ENCODE measurements at regions not wholly inside any gene's neighbourhood (a gene's known extent, or its start where the extent isn't known, plus 50 kb on each side); places are given as distances from the start of the nearest gene placed in this dataset.

- DNase-seq (ENCODE audit: low spot score): peak; percentile 56
Measured at GRCh38 chr9:27888661-27889295, 315.5 kb upstream of the C9orf72 start.

DNA sequence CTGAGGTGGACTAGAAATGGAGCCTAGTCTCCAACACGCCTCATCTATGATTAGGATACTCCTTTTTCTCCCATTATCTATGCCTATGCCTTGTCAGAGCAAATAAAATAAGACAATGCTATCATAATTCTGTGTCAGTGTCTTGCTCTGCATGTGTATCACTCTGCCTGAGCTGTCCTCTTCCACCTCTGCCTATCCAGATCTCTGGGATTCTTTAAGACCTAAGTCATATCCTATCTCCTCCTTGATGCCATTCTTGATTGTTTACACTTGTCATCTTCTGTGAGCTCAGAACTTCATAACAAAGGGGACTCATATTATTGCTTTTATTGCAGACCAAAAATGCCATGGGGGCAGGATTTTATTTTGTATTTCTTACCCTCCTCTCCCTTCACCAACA, 351.2 kb upstream of the C9orf72 start:
- peak; percentile 46 for DNase-seq (ENCODE audit: low spot score)

GRCh38 chr9:27925815-27926214, 352.5 kb upstream of the C9orf72 start:
- no peak for DNase-seq (ENCODE audit: low spot score)

DNA sequence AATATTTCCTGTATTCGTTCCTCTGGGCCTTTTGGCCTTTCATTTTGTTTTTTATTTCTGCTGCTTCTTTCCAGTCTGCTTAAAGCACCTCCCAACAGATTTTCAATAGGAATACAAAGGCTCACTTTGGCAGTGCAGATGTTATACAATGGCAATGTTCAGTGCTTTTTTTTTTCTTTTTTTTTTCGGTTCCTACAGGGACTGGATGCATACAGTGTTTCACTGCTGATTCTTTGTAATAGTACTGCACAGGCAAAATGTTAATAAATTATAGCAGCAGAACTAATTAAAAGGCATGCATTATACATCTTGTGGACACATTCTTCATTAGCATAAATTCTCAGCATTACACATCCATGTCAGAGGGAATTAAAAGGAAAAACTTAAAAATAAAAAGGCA, 356.6 kb upstream of the C9orf72 start:
- no peak for DNase-seq (ENCODE audit: low spot score)

GRCh38 chr9:27933210-27934025, 360.1 kb upstream of the C9orf72 start:
- peak; percentile 20 for DNase-seq (ENCODE audit: low spot score)

DNA sequence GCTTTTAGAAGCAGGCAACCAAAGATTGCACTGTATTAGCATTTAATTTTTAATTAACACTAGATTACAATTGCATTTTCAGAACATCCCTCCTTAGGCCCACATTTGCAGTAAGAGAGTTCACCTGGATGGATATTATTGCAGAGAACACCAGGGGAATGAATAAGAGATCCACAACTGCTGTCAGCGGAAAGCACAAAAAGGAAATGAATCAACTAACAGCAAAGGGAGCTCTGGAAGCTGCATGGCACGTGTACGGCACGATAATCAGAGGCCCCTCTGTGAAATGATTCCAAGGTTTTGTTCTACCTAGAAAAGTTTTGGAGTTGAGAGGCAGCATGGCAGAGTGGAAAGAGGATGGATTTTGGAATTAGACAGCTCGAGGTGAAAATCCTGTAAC, 361.2 kb upstream of the C9orf72 start:
- DNase-seq (ENCODE audit: low spot score): no peak

- DNase-seq (ENCODE audit: low spot score): no peak
Measured at GRCh38 chr9:27939186-27939585, 365.9 kb upstream of the C9orf72 start.

DNA sequence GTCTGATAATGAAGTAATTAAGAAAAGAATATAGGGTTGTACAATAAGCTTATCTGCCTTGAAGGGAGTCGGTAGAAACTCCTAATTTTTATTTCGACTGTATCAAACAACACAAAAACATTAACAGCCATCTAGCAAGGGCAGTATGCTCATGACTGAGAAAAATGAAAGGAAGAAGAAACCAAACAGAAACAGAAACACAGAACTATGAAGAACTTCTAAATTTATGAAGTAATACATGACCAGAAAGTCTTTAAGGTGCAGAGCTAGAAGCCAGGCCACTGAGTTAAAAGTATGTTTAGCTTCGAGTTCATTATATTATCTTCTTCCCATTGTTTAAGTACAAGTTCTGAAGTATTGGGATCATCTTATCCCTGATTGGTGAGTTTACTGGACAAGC, 367.3 kb upstream of the C9orf72 start:
- no peak for DNase-seq (ENCODE audit: low spot score)

- DNase-seq (ENCODE audit: low spot score): no peak
Measured at GRCh38 chr9:27943501-27943900, 370.2 kb upstream of the C9orf72 start.

- DNase-seq (ENCODE audit: low spot score): peak; percentile 73
Measured at GRCh38 chr9:27945386-27945785, 372.1 kb upstream of the C9orf72 start.

DNA sequence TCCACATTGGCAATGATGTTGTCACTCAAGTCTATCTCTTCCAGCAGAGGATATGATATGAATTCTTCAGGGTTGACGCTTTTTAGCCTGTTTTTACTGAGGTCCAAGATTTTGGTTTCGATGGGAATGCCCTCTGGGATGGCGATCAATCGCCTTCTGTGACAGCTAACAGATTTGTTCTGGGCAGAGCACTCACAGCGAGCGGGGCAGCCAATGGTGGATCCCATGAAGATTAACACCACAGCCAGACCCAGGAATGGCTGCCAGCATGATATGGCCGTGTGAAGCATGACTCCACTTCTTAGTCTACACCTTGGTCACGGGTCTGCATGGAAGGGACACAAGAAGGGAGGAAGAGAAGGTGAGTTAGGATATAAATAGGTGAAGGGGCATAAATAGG, 377.1 kb upstream of the C9orf72 start:
- no peak for DNase-seq (ENCODE audit: low spot score)

DNA sequence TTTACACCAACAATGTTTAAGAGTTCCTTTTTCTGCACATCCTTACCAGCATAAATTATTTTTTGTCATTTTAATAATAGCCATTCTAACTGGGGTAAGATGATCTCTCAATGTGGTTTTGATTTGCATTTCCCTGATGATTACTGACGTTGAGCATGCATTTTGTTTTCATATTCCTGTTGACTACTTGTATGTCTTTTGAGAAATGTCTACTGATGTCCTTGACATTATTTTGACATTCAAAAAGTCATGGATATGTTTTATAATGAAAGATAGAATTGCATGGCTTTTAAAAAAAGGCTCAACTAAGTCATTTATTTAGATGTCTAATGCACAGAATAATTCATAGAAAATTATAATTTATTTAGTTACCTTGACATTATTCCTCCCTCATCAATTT, 381.6 kb upstream of the C9orf72 start:
- no peak for DNase-seq (ENCODE audit: low spot score)

DNA sequence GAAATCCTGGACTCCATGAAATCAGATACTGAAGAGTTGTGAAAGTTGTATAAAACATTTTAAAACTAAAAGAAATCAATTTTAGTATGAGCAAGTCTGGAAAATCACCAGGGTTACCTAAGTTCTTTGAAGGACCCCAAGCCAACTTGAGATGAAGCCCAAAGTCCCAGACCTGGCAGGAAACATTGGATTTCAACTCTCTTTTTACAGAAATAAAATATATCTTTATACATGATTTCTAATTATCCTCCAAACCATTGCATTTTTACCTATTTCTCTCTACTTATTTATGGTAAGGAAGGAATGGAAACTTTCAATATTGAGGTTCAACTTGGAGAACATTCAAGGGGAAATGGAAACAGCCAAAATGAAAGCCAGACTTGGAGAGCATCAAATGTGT, 390.6 kb upstream of the C9orf72 start:
- no peak for DNase-seq (ENCODE audit: low spot score)

GRCh38 chr9:27967210-27967609, 393.9 kb upstream of the C9orf72 start:
- DNase-seq (ENCODE audit: low spot score): no peak

GRCh38 chr9:27977931-27978330, 404.6 kb upstream of the C9orf72 start:
- no peak for DNase-seq (ENCODE audit: low spot score)

GRCh38 chr9:27985714-27986113, 412.4 kb upstream of the C9orf72 start:
- no peak for DNase-seq (ENCODE audit: low spot score)

DNA sequence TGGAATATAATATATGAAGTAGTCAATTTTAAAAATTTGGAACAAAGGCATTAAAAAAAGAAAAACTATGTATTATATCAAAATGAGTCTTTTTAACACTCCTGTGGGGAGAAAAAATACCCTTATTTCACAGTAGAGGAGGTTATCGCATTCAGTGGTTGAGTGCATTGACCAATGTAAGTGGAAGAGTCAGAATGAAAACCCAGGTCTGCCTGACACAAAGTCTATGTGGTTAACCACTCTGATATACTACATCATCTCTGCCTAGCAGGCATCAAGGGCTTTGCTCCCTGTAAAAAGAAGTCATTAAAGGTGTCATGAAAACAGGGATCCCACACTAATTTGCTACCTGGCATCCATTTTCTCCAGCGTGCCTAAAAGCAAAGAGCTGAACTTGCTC, 417.2 kb upstream of the C9orf72 start:
- DNase-seq (ENCODE audit: low spot score): no peak

DNA sequence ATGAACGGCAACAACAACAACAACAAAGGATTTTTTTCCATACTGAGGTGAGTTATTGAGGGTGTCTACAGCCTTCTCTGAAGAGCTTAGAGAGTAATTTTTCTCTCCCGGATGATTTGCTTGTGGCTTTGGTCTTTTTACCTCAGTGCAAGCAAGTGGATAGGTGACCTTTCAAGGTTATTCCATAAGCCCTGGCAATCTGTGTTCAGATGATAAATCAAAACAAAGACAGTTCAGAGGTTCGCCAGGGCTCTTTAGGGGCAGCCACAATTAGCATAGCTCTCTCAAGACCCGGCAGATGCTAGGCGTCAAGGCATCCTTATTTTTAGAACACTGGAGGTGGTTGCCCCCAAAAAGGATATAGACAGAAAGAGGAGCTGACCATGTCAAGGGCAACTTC, 417.9 kb upstream of the C9orf72 start:
- no peak for DNase-seq (ENCODE audit: low spot score)

DNA sequence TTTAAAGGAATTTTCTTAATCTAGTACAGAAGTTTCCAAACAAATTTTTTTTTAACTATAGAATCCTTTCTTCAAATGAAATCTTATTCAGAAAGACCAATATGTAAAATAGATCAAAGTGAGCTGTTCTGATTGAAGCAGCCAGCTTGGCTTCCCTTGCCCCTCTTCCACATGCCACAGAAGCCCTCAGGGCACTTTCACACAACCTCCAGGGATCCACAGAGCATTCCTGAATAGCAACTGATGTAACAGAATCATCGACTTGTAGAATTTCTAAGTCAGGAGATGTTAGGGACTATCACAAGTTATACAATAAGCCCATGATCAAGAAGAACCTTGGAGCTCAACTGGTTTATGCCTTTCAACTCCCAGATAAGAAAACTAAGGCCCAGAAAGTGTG, 427.8 kb upstream of the C9orf72 start:
- no peak for DNase-seq (ENCODE audit: low spot score)

GRCh38 chr9:28004900-28005299, 431.6 kb upstream of the C9orf72 start:
- DNase-seq (ENCODE audit: low spot score): peak; percentile 61

- no peak for DNase-seq (ENCODE audit: low spot score)
Measured at GRCh38 chr9:28005779-28006178, 432.5 kb upstream of the C9orf72 start.

GRCh38 chr9:28007097-28007817, 434.0 kb upstream of the C9orf72 start:
- DNase-seq (ENCODE audit: low spot score): no peak

DNA sequence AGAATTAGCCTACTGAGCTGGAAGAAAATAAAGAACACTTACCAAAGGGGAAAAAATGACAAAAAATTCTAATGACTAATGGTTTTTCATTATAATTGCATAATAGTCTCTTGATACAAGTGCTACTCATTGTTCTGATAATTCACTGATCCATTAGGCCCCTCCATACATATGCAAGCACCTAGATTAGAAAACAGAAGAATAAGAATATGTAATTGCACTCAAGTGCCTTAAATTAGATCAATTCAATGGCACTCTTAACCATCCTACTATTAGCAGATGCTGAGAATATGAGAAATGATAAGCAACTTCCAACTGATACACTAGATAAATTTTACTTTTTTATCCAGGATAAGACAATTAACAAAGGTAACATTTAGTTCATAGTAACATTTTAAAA, 440.9 kb upstream of the C9orf72 start:
- no peak for DNase-seq (ENCODE audit: low spot score)
